Endothelial cell of umbilical vein (primary cell): ENCODE measurements at regions not wholly inside any gene's neighbourhood (a gene's known extent, or its start where the extent isn't known, plus 50 kb on each side); places are given as distances from the start of the nearest gene placed in this dataset.
"Not testable (repeated sequence)": the region's sequence is repeated elsewhere in the genome, so short reads cannot be mapped to it uniquely, and the experiment has no call there.

Source experiments
- BruUV-seq: library from RNA; stranded (reverse); fragments of 400-500 nt; replicated peaks from 2 replicates; lab custom pipeline; 2021; lab: Mats Ljungman, UMichigan
- CTCF ChIA-PET: fragments of 300-600, 350-600 bp; sonication (Branson Sonifier 250); formaldehyde crosslinking; loops from one replicate; lab custom pipeline; 2021; ENCODE audit warnings: antibody characterized with exemption, inconsistent platforms; lab: Charles Lee
- POLR2A ChIA-PET: fragments of 300-600, 350-600 bp; sonication (Branson Sonifier 250); formaldehyde crosslinking; loops from one replicate; lab custom pipeline; 2021; ENCODE audit warnings: antibody characterized with exemption, inconsistent platforms; lab: Charles Lee
- DNase-seq: peaks from one replicate; pipeline ENCODE4 v3.0.0-alpha.2; 2011; ENCODE audit warnings: low read depth, low spot score
- FAIRE-seq: peaks from 2 replicates; lab custom pipeline; 2011; peaks lifted over from hg19 to GRCh38; lab: Jason Lieb, UNC
- H2AFZ ChIP-seq: 2 replicates; pipeline ENCODE4 v1.6.0; 2012; ENCODE audit warnings: low read depth, low read length, control low read depth, inconsistent platforms
- H3K27ac ChIP-seq: 2 replicates; pipeline ENCODE4 v1.5.1; 2011; ENCODE audit warnings: low read depth, mild to moderate bottlenecking, control low read depth, low read length, moderate library complexity; ENCODE audit not compliant: insufficient read depth
- H3K27me3 ChIP-seq, 2 experiments: 2 replicates each; pipeline versions ENCODE4 v1.6.0 to v1.6.1; 2011; ENCODE audit warnings: low read length in 2 of 2, mixed read lengths in 1 of 2; ENCODE audit not compliant: control insufficient read depth in 2 of 2, insufficient read depth in 2 of 2
- H3K36me3 ChIP-seq, 2 experiments: 2 replicates in 1 of 2; 3 replicates in 1 of 2; pipeline ENCODE4 v1.5.1; 2011; ENCODE audit warnings: low read length in 2 of 2, mild to moderate bottlenecking in 1 of 2, moderate library complexity in 1 of 2; ENCODE audit not compliant: control insufficient read depth in 2 of 2, insufficient read depth in 2 of 2; ENCODE audit errors: extremely low read depth in 1 of 2
- H3K4me1 ChIP-seq: 3 replicates; pipeline ENCODE4 v1.5.1; 2011; ENCODE audit warnings: mild to moderate bottlenecking, low read length; ENCODE audit not compliant: control insufficient read depth, insufficient read depth; ENCODE audit errors: extremely low read depth
- H3K4me2 ChIP-seq: 2 replicates; pipeline ENCODE4 v1.6.1; 2011; ENCODE audit warnings: low read length, control low read depth, mixed read lengths; ENCODE audit not compliant: insufficient read depth
- H3K4me3 ChIP-seq, 3 experiments: fragments of 200-600 bp in 1 of 3; sonication (generic), shearing (Covaris generic) in 1 of 3; replicated peaks in 1 of 3; 2 replicates each; pipeline ENCODE4 v1.5.1; 2011 to 2016; ENCODE audit warnings: control low read depth in 3 of 3, low read length in 3 of 3, mild to moderate bottlenecking in 2 of 3, inconsistent platforms in 1 of 3, low read depth in 1 of 3, moderate library complexity in 1 of 3; ENCODE audit not compliant: insufficient read depth in 1 of 3
- H3K79me2 ChIP-seq: 2 replicates; pipeline ENCODE4 v1.6.0; 2012; ENCODE audit warnings: low read length, inconsistent platforms; ENCODE audit not compliant: control insufficient read depth, insufficient read depth
- H3K9ac ChIP-seq: replicated peaks from 2 replicates; pipeline ENCODE3; 2011; ENCODE audit warnings: low read length, control low read depth; ENCODE audit not compliant: insufficient read depth; ENCODE audit errors: extremely low read depth
- H3K9me1 ChIP-seq: replicated peaks from 3 replicates; pipeline ENCODE4 v1.6.0; 2011; ENCODE audit warnings: mild to moderate bottlenecking, low read length; ENCODE audit not compliant: control insufficient read depth, insufficient read depth; ENCODE audit errors: extremely low read depth
- H3K9me3 ChIP-seq: replicated peaks from 2 replicates; pipeline ENCODE4 v1.5.1; 2012; ENCODE audit warnings: low read length, inconsistent platforms; ENCODE audit not compliant: control insufficient read depth, insufficient read depth
- H4K20me1 ChIP-seq: replicated peaks from 2 replicates; pipeline ENCODE3; 2011; ENCODE audit warnings: mild to moderate bottlenecking, low read length; ENCODE audit not compliant: control insufficient read depth, insufficient read depth; ENCODE audit errors: extremely low read depth
- EZH2 ChIP-seq: IDR thresholded peaks from 2 replicates; pipeline ENCODE4 v1.6.1; 2012; ENCODE audit warnings: borderline replicate concordance, low read depth, mild to moderate bottlenecking, moderate library complexity, low read length, inconsistent platforms; ENCODE audit not compliant: severe bottlenecking
- FOS ChIP-seq: IDR thresholded peaks from 2 replicates; pipeline ENCODE4 v1.6.1; 2011; ENCODE audit warnings: mild to moderate bottlenecking, low read length, moderate library complexity, borderline replicate concordance; ENCODE audit not compliant: insufficient read depth
- GATA2 ChIP-seq: IDR thresholded peaks from 2 replicates; pipeline ENCODE4 v1.7.0; 2011; ENCODE audit warnings: low read depth, mild to moderate bottlenecking, moderate library complexity, mixed read lengths, low read length; ENCODE audit not compliant: insufficient read length, insufficient read depth
- JUN ChIP-seq: IDR thresholded peaks from 2 replicates; pipeline ENCODE4 v1.6.1; 2011; ENCODE audit warnings: borderline replicate concordance, low read depth; ENCODE audit not compliant: insufficient read length, insufficient read depth
- MYC ChIP-seq: IDR thresholded peaks from one replicate; pipeline ENCODE4 v1.6.1; 2011; ENCODE audit warnings: mild to moderate bottlenecking, low read depth, low read length
- POLR2A ChIP-seq: IDR thresholded peaks from 2 replicates; pipeline ENCODE4 v1.6.1; 2012; ENCODE audit warnings: low read depth, mild to moderate bottlenecking, control low read depth, low read length
- POLR2AphosphoS5 ChIP-seq: IDR thresholded peaks from 2 replicates; pipeline ENCODE4 v1.6.1; 2012; ENCODE audit warnings: low read depth, mild to moderate bottlenecking, control low read depth, low read length, moderate library complexity; ENCODE audit not compliant: insufficient read depth
- dilution Hi-C: fragments of 300-500 bp; cut with MboI; formaldehyde crosslinking; loops from one replicate; pipeline ENCODE4 v1.15.0; 2019; ENCODE audit warnings: low sequenced_read_pairs; ENCODE audit not compliant: extremely low pct_ligation_motif_present
- intact Hi-C: fragments of 100-400 bp; cut with micrococcal nuclease; formaldehyde crosslinking; loops from one replicate; pipeline ENCODE4 v1.10.0; 2022
- TF ChIP-seq, protein P1 (sequence below), 2 donors: IDR thresholded peaks; 1 replicate in 1 of 2; 2 replicates in 1 of 2; pipeline ENCODE4 v1.5.1; 2011; ENCODE audit warnings: low read length in 2 of 2, mild to moderate bottlenecking in 2 of 2, moderate library complexity in 2 of 2, control low read depth in 1 of 2, inconsistent platforms in 1 of 2, low read depth in 1 of 2; ENCODE audit not compliant: insufficient read depth in 1 of 2; ENCODE audit errors: extremely low read depth in 1 of 2
- TF ChIP-seq, protein P2 (sequence below): IDR thresholded peaks from 2 replicates; pipeline ENCODE4 v1.6.1; 2011; ENCODE audit not compliant: insufficient read depth, insufficient read length

DNA sequence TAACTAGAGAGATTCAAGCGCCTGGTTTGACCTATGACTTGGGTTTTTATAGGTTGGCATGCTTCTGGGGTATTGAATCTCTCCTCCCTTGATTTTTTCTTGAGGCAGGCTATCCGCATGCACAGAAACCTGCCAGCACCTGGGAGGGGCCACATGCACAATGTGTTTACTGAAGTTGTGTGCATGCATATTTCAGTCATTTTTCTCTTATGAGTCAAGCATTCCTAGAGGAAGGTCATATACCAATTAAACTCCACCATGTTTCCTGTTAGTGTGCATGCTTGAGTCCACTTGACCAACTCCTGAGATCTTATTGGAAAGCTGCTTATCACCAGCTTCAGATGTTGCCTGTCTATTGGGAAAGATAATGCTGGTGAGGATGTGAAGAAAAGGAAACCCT lies 1718.4 kb downstream of the LRRC4C start:
- Histone ChIP-seq H2AFZ (no peak overlapping the region), H4K20me1 (no peaks in the 10 kb centered on the region), H3K4me2 (no peak overlapping the region), H3K36me3 (no peaks in the 10 kb centered on the region), H3K9ac (no peak overlapping the region), H3K27me3 (no peaks in the 10 kb centered on the region), H3K27ac (no peak overlapping the region), H3K4me3 (no peak overlapping the region), H3K9me1 (no peaks in the 10 kb centered on the region), H3K79me2 (no peaks in the 10 kb centered on the region), H3K4me1 (no peaks in the 10 kb centered on the region), H3K9me3 (no peaks in the 10 kb centered on the region)
- no TSS peak for BruUV-seq
- TF ChIP-seq FOS (no peak), POLR2A (no peak), MYC (no peak), GATA2 (no peak), JUN (no peak), POLR2AphosphoS5 (no peak), EZH2 (no peak)
- TF ChIP-seq, protein P1, sequence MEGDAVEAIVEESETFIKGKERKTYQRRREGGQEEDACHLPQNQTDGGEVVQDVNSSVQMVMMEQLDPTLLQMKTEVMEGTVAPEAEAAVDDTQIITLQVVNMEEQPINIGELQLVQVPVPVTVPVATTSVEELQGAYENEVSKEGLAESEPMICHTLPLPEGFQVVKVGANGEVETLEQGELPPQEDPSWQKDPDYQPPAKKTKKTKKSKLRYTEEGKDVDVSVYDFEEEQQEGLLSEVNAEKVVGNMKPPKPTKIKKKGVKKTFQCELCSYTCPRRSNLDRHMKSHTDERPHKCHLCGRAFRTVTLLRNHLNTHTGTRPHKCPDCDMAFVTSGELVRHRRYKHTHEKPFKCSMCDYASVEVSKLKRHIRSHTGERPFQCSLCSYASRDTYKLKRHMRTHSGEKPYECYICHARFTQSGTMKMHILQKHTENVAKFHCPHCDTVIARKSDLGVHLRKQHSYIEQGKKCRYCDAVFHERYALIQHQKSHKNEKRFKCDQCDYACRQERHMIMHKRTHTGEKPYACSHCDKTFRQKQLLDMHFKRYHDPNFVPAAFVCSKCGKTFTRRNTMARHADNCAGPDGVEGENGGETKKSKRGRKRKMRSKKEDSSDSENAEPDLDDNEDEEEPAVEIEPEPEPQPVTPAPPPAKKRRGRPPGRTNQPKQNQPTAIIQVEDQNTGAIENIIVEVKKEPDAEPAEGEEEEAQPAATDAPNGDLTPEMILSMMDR (IDR thresholded peaks at IDR 0.05; ENCODE audit: extremely low read depth in 1 of 2, insufficient read depth in 1 of 2, low read depth in 1 of 2, low read length in 2 of 2), result no peak
- TF ChIP-seq, protein P2, sequence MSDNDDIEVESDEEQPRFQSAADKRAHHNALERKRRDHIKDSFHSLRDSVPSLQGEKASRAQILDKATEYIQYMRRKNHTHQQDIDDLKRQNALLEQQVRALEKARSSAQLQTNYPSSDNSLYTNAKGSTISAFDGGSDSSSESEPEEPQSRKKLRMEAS, result no peak
- FAIRE-seq (no peak), DNase-seq (no peak)
- intact Hi-C loops (no loop called here), dilution Hi-C loops (no loop called here)
- ChIA-PET CTCF (no interaction called here), POLR2A (no interaction called here)

DNA sequence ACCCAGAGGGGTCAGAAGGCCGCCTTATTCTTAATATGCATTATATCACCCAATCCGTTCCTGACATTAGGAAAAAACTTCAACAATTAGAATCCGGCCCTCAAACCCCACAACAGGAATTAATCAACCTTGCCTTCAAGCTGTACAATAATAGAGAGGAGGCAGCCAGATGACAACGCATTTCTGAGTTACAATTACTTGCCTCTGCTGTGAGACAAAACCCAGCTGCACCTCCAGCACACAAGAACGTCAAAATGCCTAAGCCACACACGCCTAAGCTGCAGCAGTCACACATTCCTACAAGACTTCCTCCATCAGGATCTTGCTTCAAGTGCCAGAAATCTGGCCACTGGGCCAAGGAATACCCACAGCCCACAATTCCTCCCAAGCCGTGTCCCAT lies 1723.1 kb downstream of the LRRC4C start:
- DNase-seq, H3K4me3 ChIP-seq, FAIRE-seq, H3K9me1 ChIP-seq, intact Hi-C loops, H3K9me3 ChIP-seq, dilution Hi-C loops, BruUV-seq, H3K9ac ChIP-seq, POLR2A ChIA-PET, H3K79me2 ChIP-seq, H4K20me1 ChIP-seq, H3K4me1 ChIP-seq, CTCF ChIA-PET, H2AFZ ChIP-seq, H3K4me2 ChIP-seq, H3K36me3 ChIP-seq, H3K27me3 ChIP-seq, H3K27ac ChIP-seq: not testable (repeated sequence)
